Activated naive CD4-positive, alpha-beta T cell treated with anti-CD3 and anti-CD28 coated beads, Interleukin-2, amount 10 ng/mL, durations not matched to agents 7 days and 5 days (primary cell): ENCODE measurements at regions not wholly inside any gene's neighbourhood (a gene's known extent, or its start where the extent isn't known, plus 50 kb on each side); places are given as distances from the start of the nearest gene placed in this dataset.

Experiments used
- CTCF ChIA-PET: fragments of 350-600 bp; sonication (Branson Sonifier 250); formaldehyde crosslinking; loops from one replicate; lab custom pipeline; 2021; ENCODE audit warnings: antibody characterized with exemption; lab: Charles Lee
- DNase-seq: peaks from one replicate; pipeline ENCODE4 v3.0.0-alpha.2; 2020
- H3K27ac Mint-ChIP-seq: one replicate; pipeline ENCODE4 v1.8.0; 2021; ENCODE audit warnings: mild to moderate bottlenecking, moderate library complexity, mixed read lengths
- H3K27me3 Mint-ChIP-seq: one replicate; pipeline ENCODE4 v1.8.0; 2021; ENCODE audit warnings: mild to moderate bottlenecking, mixed read lengths
- H3K36me3 Mint-ChIP-seq: one replicate; pipeline ENCODE4 v1.8.0; 2021; ENCODE audit warnings: mixed read lengths
- H3K4me1 Mint-ChIP-seq: one replicate; pipeline ENCODE4 v1.8.0; 2021; ENCODE audit warnings: mixed read lengths
- H3K4me3 Mint-ChIP-seq: one replicate; pipeline ENCODE4 v1.8.0; 2021; ENCODE audit warnings: mild to moderate bottlenecking, moderate library complexity, mixed read lengths
- H3K9me3 Mint-ChIP-seq: one replicate; pipeline ENCODE4 v1.8.0; 2021; ENCODE audit warnings: mixed read lengths

DNA sequence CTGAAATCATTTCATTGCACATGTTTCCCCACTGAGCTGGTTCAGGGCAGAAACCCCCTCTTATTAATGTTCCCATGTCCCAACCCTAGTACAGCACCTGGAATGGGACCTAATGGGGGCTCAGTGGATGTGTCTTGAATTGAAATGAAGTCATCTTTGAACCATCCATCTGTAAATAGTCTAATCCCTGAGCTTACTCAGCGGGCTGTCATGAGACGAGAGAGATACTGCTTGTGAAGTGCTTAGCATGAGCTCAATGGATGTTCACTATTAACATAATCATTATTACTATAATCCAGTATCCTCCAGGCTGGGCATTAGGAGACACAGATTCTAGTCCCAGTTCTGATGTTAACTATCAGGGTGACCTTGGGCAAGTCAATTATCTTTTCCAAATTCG, 106.6 kb upstream of the LRFN2 start:
- DNase-seq, result no peak
- H3K9me3 Mint-ChIP-seq, result no peaks in the 10 kb centered on the region
- H3K27ac Mint-ChIP-seq, result no peak overlapping the region
- CTCF ChIA-PET, result no interaction called here
- peaks cover 19% of the 10 kb centered on the region for H3K27me3 Mint-ChIP-seq
- H3K4me3 Mint-ChIP-seq, result no peak overlapping the region
- H3K4me1 Mint-ChIP-seq, result no peaks in the 10 kb centered on the region
- no peaks in the 10 kb centered on the region for H3K36me3 Mint-ChIP-seq

DNA sequence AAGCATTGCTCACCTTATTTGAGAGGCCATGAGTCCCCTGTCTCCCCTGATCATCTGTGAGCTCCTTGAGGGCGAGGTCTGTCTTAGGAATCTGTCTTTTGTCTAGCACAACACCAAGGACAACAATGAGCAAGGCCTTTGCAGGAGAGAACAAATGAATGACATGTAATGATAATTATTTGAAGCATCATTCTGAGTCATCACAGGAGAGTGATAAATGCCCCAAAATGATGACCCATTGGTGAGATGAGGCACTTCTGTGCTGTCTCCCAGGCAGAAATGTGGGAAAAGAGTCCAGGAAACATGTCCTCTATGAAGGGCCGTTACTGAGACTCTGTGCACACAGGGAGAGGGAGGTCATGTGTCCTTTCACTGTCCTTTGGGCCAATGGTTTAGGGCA, 105.2 kb upstream of the LRFN2 start:
- CTCF ChIA-PET, result no interaction called here
- Mint-ChIP-seq H3K4me3 (no peak overlapping the region), H3K36me3 (no peaks in the 10 kb centered on the region), H3K27ac (no peak overlapping the region), H3K27me3 (peaks cover 16% of the 10 kb centered on the region), H3K9me3 (no peaks in the 10 kb centered on the region), H3K4me1 (no peaks in the 10 kb centered on the region)
- no peak for DNase-seq

GRCh38 chr6:40689185-40689584, 102.0 kb upstream of the LRFN2 start:
- CTCF ChIA-PET, result no interaction called here

DNA sequence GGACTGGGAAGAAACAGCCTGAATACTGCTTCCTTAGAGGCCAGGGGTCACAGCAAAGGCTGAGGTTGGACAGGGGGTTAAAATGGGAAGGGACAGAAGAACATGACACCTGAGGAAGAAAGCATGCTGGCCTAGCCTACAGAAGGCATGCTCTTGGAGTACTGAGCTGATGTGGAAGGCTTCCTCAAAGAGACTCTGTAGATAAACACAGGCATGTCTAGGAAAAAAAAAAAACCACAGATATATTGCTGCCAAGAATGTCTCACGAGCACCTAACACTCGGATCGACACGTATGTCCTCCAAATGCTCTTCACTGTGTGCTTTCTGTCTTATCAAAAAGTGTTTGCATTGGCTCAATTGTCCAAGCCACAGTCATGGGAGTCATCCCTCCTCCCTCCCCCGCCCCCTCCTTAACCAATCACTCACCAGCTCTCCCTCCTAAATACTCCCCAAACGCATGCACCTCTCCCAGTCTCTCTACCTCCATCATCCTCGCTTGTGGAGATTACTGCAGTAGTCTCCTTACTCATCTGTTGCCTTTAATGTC, 101.1 kb upstream of the LRFN2 start:
- no peaks in the 10 kb centered on the region for H3K36me3 Mint-ChIP-seq
- no peaks in the 10 kb centered on the region for H3K4me1 Mint-ChIP-seq
- H3K27me3 Mint-ChIP-seq, result peaks cover 26% of the 10 kb centered on the region
- DNase-seq, result no peak
- CTCF ChIA-PET, result no interaction called here
- H3K4me3 Mint-ChIP-seq, result no peak overlapping the region
- no peak overlapping the region for H3K27ac Mint-ChIP-seq
- H3K9me3 Mint-ChIP-seq, result peaks cover 3% of the 10 kb centered on the region

More at GRCh38 chr6:40689185-40689584, 102.0 kb upstream of the LRFN2 start:
- no peak for DNase-seq
- Mint-ChIP-seq H3K9me3 (peaks cover 3% of the 10 kb centered on the region), H3K27ac (no peak overlapping the region), H3K4me3 (no peak overlapping the region), H3K4me1 (no peaks in the 10 kb centered on the region), H3K36me3 (no peaks in the 10 kb centered on the region), H3K27me3 (peaks cover 29% of the 10 kb centered on the region)

- no peaks in the 10 kb centered on the region for H3K4me1 Mint-ChIP-seq
- H3K4me3 Mint-ChIP-seq, result no peak overlapping the region
- peaks cover 3% of the 10 kb centered on the region for H3K9me3 Mint-ChIP-seq
- H3K27ac Mint-ChIP-seq, result no peak overlapping the region
- H3K36me3 Mint-ChIP-seq, result no peaks in the 10 kb centered on the region
- H3K27me3 Mint-ChIP-seq, result peaks cover 26% of the 10 kb centered on the region
- CTCF ChIA-PET, result no interaction called here
- no peak for DNase-seq
Observed at GRCh38 chr6:40685862-40686261, 98.7 kb upstream of the LRFN2 start.

- Mint-ChIP-seq H3K4me1 (no peaks in the 10 kb centered on the region), H3K36me3 (no peaks in the 10 kb centered on the region), H3K27me3 (peaks cover 20% of the 10 kb centered on the region), H3K9me3 (peaks cover 3% of the 10 kb centered on the region), H3K4me3 (no peak overlapping the region), H3K27ac (no peak overlapping the region)
- CTCF ChIA-PET, result no interaction called here
- DNase-seq, result no peak
Observed at GRCh38 chr6:40681622-40682021, 94.5 kb upstream of the LRFN2 start.

- Mint-ChIP-seq H3K4me1 (no peaks in the 10 kb centered on the region), H3K36me3 (no peaks in the 10 kb centered on the region), H3K9me3 (no peaks in the 10 kb centered on the region), H3K4me3 (no peak overlapping the region), H3K27ac (no peak overlapping the region), H3K27me3 (peaks cover 14% of the 10 kb centered on the region)
- DNase-seq, result no peak
- CTCF ChIA-PET, result no interaction called here
Observed at GRCh38 chr6:40678941-40679340, 91.8 kb upstream of the LRFN2 start.

- H3K4me1 Mint-ChIP-seq, result no peaks in the 10 kb centered on the region
- H3K27me3 Mint-ChIP-seq, result peaks cover 18% of the 10 kb centered on the region
- H3K27ac Mint-ChIP-seq, result no peak overlapping the region
- H3K9me3 Mint-ChIP-seq, result no peaks in the 10 kb centered on the region
- no peak overlapping the region for H3K4me3 Mint-ChIP-seq
- DNase-seq, result no peak
- H3K36me3 Mint-ChIP-seq, result no peaks in the 10 kb centered on the region
- CTCF ChIA-PET, result no interaction called here
Observed at GRCh38 chr6:40674170-40674569, 87.0 kb upstream of the LRFN2 start.

DNA sequence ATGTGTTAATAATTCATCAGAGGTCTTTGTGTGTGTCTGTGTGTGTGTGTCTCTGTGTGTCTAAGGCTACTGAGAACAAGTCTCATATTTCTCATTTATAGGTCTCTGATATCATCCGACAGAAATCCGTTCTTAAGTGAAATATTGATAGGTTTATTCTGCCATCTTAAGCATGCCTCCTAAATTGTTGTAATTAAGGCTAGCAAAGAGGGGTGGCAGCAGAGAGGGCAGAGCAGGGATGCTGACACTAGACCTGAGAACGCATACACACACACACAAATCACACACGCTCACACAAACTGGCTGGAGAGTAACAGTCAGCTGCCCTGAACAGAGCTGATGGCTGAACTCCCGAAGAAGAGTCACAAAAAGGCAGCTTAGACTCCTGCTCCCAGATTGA, 84.9 kb upstream of the LRFN2 start:
- peaks cover 3% of the 10 kb centered on the region for H3K9me3 Mint-ChIP-seq
- H3K27me3 Mint-ChIP-seq, result peaks cover 18% of the 10 kb centered on the region
- no peak overlapping the region for H3K4me3 Mint-ChIP-seq
- no peak overlapping the region for H3K27ac Mint-ChIP-seq
- no peak for DNase-seq
- CTCF ChIA-PET, result no interaction called here
- no peaks in the 10 kb centered on the region for H3K4me1 Mint-ChIP-seq
- no peaks in the 10 kb centered on the region for H3K36me3 Mint-ChIP-seq

- H3K9me3 Mint-ChIP-seq, result peaks cover 5% of the 10 kb centered on the region
- no peaks in the 10 kb centered on the region for H3K36me3 Mint-ChIP-seq
- H3K27me3 Mint-ChIP-seq, result peaks cover 18% of the 10 kb centered on the region
- H3K4me3 Mint-ChIP-seq, result no peak overlapping the region
- H3K4me1 Mint-ChIP-seq, result no peaks in the 10 kb centered on the region
- CTCF ChIA-PET, result no interaction called here
- no peak for DNase-seq
- H3K27ac Mint-ChIP-seq, result no peak overlapping the region
Observed at GRCh38 chr6:40671694-40672050, 84.5 kb upstream of the LRFN2 start.

DNA sequence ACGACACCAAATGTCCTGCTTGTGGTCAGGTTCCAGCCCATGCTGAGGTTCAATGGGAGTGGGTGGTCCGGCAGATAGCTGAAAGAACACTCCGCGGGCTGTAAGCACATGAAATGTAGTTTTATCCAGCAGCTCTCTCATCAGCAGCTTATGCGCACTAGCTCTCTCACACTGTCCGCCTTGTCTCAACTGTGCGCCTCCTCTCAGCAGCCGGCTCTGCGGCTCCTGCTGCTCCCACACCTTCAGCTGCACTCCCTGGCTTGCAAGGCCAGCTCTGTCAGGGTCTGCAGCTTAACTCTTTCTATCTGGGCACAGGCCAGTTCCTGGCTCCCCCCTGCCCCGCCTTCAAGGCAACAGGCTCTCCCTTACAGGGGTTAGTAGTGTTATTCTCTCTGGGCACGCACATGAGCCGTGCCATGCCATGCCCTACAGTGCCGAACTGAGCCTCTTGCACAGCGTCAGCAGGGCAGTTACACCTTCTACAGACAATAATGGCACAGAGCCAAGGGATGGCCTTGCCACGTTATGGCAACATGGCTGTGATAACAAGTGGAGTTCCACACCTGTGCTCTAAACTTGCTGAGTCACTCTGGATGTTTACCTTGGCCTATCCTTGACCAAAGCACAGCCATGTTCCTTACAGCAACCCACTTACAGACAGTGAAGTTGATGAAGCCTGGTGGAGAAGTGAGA, 84.0 kb upstream of the LRFN2 start:
- H3K36me3 Mint-ChIP-seq, result no peaks in the 10 kb centered on the region
- peaks cover 9% of the 10 kb centered on the region for H3K9me3 Mint-ChIP-seq
- no peaks in the 10 kb centered on the region for H3K4me1 Mint-ChIP-seq
- H3K27me3 Mint-ChIP-seq, result peaks cover 14% of the 10 kb centered on the region
- H3K27ac Mint-ChIP-seq, result no peak overlapping the region
- DNase-seq, result no peak
- CTCF ChIA-PET, result no interaction called here
- no peak overlapping the region for H3K4me3 Mint-ChIP-seq

DNA sequence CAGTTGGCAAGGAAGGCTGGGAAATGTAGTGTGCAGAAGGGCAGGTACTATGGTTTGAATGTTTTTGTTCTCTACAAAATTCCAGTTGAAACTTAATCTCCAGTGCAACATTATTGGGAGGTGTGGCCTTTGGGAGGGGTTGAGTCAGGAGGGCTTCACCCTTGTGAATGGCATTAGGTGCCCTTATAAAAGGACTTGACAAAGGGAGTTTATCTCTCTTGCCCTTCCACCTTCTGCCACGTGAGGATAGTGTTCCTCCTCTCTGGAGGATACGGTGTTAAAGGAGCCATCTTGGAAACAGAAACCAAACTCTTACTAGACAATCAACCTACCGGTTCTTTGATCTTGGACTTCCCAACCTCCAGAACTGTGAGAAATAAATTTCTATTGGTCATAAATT, 82.2 kb upstream of the LRFN2 start:
- CTCF ChIA-PET, result no interaction called here
- H3K27ac Mint-ChIP-seq, result no peak overlapping the region
- no peak for DNase-seq
- H3K4me3 Mint-ChIP-seq, result no peak overlapping the region
- H3K4me1 Mint-ChIP-seq, result no peaks in the 10 kb centered on the region
- H3K9me3 Mint-ChIP-seq, result peaks cover 22% of the 10 kb centered on the region
- H3K27me3 Mint-ChIP-seq, result peaks cover 9% of the 10 kb centered on the region
- no peaks in the 10 kb centered on the region for H3K36me3 Mint-ChIP-seq

DNA sequence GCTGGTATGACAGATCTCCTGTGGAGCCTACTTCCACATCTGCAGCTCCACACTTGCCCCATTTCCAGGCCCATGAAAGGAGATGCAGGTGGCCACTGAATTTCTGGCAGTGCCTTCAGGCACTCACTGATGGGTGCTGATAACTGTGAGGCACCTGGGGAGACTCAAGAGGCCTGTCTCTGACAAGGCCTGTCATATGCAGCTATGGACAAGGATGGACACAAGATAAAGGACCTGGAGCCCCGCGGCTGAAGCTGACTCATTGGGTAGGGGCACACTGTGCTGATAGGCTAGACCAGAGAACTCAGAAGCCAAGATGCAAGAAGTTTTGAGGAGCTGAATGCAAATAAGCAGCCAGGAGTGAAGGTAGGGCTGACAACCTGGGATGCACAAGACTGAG, 81.0 kb upstream of the LRFN2 start:
- no peak for DNase-seq
- peaks cover 9% of the 10 kb centered on the region for H3K27me3 Mint-ChIP-seq
- H3K27ac Mint-ChIP-seq, result no peak overlapping the region
- CTCF ChIA-PET, result no interaction called here
- H3K4me3 Mint-ChIP-seq, result no peak overlapping the region
- peaks cover 31% of the 10 kb centered on the region for H3K9me3 Mint-ChIP-seq
- no peaks in the 10 kb centered on the region for H3K36me3 Mint-ChIP-seq
- H3K4me1 Mint-ChIP-seq, result no peaks in the 10 kb centered on the region

DNA sequence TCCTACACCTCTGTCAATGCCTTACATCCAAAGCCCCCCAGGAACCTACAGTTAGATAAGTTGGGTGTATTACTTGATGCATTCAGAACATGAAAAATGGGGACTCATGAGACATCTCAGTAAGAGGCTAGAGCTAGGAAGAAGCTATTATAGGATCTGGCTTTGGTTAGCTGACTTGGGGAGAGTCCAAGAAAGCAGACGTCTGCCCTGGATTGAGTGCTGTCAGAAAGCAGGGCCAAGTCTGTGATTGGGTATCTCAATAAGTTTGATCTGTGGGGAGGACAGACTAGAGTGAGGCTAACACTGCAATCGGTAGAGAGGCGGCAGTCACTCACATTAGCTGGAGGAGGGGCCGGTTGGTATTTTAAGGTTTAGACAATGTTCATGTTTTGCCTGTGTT, 79.4 kb upstream of the LRFN2 start:
- H3K9me3 Mint-ChIP-seq, result peaks cover 33% of the 10 kb centered on the region
- CTCF ChIA-PET, result no interaction called here
- DNase-seq, result no peak
- H3K4me3 Mint-ChIP-seq, result no peak overlapping the region
- peaks cover 9% of the 10 kb centered on the region for H3K27me3 Mint-ChIP-seq
- H3K4me1 Mint-ChIP-seq, result no peaks in the 10 kb centered on the region
- no peaks in the 10 kb centered on the region for H3K36me3 Mint-ChIP-seq
- H3K27ac Mint-ChIP-seq, result no peak overlapping the region

DNA sequence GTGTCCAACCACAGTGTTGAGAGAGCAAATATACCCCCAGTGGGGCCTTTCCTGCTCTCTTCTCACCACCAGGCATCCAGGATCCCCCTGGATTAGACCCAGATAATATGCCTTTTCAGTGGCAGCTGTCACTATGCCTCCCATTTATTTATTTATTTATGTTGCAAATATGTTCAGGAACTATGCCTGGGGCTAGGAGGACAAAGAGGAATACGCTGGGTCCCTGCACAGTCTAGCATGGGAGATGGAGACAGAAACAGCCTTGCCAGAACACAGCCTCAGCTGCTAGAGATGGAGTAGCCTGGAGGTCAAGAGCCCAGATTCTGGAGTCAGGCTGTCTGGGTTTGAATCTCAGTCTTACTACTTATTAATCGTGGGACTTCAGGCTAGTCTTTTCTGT, 74.6 kb upstream of the LRFN2 start:
- CTCF ChIA-PET, result no interaction called here
- H3K4me1 Mint-ChIP-seq, result no peaks in the 10 kb centered on the region
- H3K9me3 Mint-ChIP-seq, result peaks cover 28% of the 10 kb centered on the region
- no peak for DNase-seq
- H3K4me3 Mint-ChIP-seq, result no peak overlapping the region
- H3K36me3 Mint-ChIP-seq, result no peaks in the 10 kb centered on the region
- H3K27ac Mint-ChIP-seq, result no peak overlapping the region
- no peaks in the 10 kb centered on the region for H3K27me3 Mint-ChIP-seq
